ENCODE measurements at regions not wholly inside any gene's neighbourhood (a gene's known extent, or its start where the extent isn't known, plus 50 kb on each side); places are given as distances from the start of the nearest gene placed in this dataset.

- no peak for TF ChIP-seq ATF2 (IDR thresholded peaks at IDR 0.05; ENCODE audit: low read length)
- TF ChIP-seq MAX (IDR thresholded peaks at IDR 0.05), result no peak
- TF ChIP-seq RXRA (IDR thresholded peaks at IDR 0.05; ENCODE audit: insufficient read depth, low read depth, low read length), result no peak
These were observed 120.3 kb upstream of the BASP1 start (continued) for GRCh38 chr5:17096952-17097695.

Measured in H1 (cell line).